ENCODE measurements at regions not wholly inside any gene's neighbourhood (a gene's known extent, or its start where the extent isn't known, plus 50 kb on each side); places are given as distances from the start of the nearest gene placed in this dataset.

DNA sequence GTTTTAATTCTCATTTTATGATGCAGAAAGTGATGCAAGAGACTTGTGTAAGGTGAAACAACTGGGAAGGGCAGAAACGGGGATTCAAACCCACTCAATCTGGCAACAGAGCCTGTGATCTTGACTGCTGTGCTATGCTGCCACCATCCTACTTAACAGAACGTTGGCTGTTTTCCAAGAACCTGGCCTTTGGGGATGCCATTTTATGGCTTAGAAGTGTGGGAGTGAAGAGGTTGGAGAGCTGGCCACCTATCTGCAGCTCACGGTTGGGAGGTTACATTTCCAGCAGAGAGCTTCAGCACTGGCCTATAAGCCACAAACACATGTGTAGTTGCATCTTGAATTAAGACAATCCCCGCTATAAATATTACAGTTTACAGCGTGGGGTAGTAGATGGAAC is 235.3 kb downstream of the PRDM2 start:
- Histone ChIP-seq H3K4me1 (no peaks in the 10 kb centered on the region), H3K36me3 (no peaks in the 10 kb centered on the region), H3K27ac (no peak overlapping the region), H3K9me3 (no peaks in the 10 kb centered on the region), H3K27me3 (no peaks in the 10 kb centered on the region), H3K4me3 (no peak overlapping the region)
- 62% methylated on average over 5 of the region's 5 CpGs; no CpG with 5 or more reads in 1 of the 2 donors for WGBS, 2 donors (ENCODE audit: low coverage in 1 of 2)
- no peak for TF ChIP-seq POLR2A (IDR thresholded peaks at IDR 0.05)
- TF ChIP-seq POLR2AphosphoS5 (IDR thresholded peaks at IDR 0.05): no peak
- TF ChIP-seq EP300 (IDR thresholded peaks at IDR 0.05; ENCODE audit: low read depth): no peak
- TF ChIP-seq, protein P1, sequence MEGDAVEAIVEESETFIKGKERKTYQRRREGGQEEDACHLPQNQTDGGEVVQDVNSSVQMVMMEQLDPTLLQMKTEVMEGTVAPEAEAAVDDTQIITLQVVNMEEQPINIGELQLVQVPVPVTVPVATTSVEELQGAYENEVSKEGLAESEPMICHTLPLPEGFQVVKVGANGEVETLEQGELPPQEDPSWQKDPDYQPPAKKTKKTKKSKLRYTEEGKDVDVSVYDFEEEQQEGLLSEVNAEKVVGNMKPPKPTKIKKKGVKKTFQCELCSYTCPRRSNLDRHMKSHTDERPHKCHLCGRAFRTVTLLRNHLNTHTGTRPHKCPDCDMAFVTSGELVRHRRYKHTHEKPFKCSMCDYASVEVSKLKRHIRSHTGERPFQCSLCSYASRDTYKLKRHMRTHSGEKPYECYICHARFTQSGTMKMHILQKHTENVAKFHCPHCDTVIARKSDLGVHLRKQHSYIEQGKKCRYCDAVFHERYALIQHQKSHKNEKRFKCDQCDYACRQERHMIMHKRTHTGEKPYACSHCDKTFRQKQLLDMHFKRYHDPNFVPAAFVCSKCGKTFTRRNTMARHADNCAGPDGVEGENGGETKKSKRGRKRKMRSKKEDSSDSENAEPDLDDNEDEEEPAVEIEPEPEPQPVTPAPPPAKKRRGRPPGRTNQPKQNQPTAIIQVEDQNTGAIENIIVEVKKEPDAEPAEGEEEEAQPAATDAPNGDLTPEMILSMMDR (IDR thresholded peaks at IDR 0.05): no peak
- no peak for DNase-seq
- intact Hi-C loops (cut with DNase I; ENCODE audit: low total_unique reads) (no loop called here), in situ Hi-C loops (cut with MboI; ENCODE audit: low pct_ligation_motif_present in 1 of 4, low pct_unique_long_range_greater_than_20kb in 1 of 4, low sequenced_read_pairs in 3 of 4) (no loop called here)

DNA sequence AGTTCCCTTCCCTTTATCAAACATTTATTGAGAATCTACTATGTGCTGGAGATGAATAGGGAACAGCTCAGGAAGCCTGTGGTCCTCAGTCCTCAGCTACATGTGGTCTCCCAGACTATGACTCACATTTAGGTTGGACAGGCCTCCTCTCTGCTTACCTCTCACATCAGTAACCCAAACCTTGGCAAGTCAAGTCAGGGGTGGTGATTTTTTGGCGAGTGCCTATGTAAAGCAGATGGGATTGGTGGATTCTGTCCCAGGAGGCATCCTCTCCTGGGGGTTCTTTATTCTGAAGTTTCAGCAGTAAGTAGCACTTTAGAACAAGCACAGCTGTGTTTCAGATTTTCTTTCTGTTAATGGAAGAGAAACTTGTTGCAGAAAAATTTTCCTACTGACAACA is 241.3 kb downstream of the PRDM2 start:
- Histone ChIP-seq H3K27ac (no peak overlapping the region), H3K36me3 (no peaks in the 10 kb centered on the region), H3K27me3 (no peaks in the 10 kb centered on the region), H3K9me3 (peaks cover 7 to 9% of the 10 kb centered on the region in 2 donors), H3K4me1 (no peaks in the 10 kb centered on the region), H3K4me3 (no peak overlapping the region)
- no peak for TF ChIP-seq POLR2AphosphoS5 (IDR thresholded peaks at IDR 0.05)
- TF ChIP-seq, protein P1 (IDR thresholded peaks at IDR 0.05): no peak
- TF ChIP-seq EP300 (IDR thresholded peaks at IDR 0.05; ENCODE audit: low read depth): no peak
- WGBS, 2 donors (ENCODE audit: low coverage in 1 of 2): 88% methylated on average over 1 of the region's 1 CpG; no CpG with 5 or more reads in 1 of the 2 donors
- in situ Hi-C loops (cut with MboI; ENCODE audit: low pct_ligation_motif_present in 1 of 4, low pct_unique_long_range_greater_than_20kb in 1 of 4, low sequenced_read_pairs in 3 of 4): no loop called here
- no peak for DNase-seq
- intact Hi-C loops (cut with DNase I; ENCODE audit: low total_unique reads): no loop called here

DNA sequence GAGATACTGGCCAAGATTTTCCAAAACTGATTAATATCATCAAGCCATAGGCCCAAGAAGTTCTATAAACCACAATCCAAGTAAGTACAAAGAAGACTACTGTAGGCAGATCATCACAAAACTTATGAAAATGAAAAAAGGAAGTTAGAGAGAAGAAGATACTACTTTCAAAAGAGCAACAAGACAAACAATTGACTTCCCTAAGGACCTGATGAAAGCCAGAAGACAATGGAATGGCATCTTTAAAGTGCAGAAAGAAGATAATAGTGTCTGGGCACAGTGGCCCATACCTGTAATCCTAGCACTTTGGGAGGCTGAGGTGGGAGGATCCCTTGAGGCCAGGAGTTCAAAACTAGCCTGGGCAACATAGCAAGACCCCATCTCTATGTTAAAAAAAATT is 243.1 kb downstream of the PRDM2 start:
- no peak for DNase-seq
- intact Hi-C loops (cut with DNase I; ENCODE audit: low total_unique reads): no loop called here

DNA sequence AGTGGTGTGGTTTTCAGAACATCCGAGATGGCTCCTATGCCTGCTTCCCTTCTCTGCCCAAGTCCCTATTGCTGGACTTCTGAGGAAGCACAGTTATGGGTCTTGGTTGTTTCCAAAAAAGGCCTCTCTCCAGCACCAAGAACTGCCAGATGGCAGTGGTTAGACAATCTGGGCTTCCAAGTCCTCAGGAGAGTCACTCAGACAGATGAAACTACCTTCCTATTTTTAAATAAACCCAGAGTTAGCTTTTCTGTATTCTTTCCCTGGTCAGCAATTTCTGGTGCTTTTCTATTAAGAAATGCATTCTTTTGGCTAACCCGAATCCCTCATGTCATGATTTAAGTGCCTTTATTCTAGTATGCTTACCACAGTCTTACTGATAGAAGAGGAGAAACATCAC is 245.9 kb downstream of the PRDM2 start:
- WGBS, 2 donors (ENCODE audit: low coverage in 1 of 2): 82 to 88% methylated on average over 1 to 2 of the region's 2 CpGs
- H3K27ac ChIP-seq: no peak overlapping the region
- H3K27me3 ChIP-seq: no peaks in the 10 kb centered on the region
- in situ Hi-C loops (cut with MboI; ENCODE audit: low pct_ligation_motif_present in 1 of 4, low pct_unique_long_range_greater_than_20kb in 1 of 4, low sequenced_read_pairs in 3 of 4) (no loop called here), intact Hi-C loops (cut with DNase I; ENCODE audit: low total_unique reads) (no loop called here)
- TF ChIP-seq EP300 (IDR thresholded peaks at IDR 0.05; ENCODE audit: low read depth) (no peak), POLR2AphosphoS5 (IDR thresholded peaks at IDR 0.05) (no peak), POLR2A (IDR thresholded peaks at IDR 0.05) (no peak)
- TF ChIP-seq, protein P1 (IDR thresholded peaks at IDR 0.05): no peak
- H3K4me3 ChIP-seq: no peak overlapping the region
- peaks cover 7 to 9% of the 10 kb centered on the region in 2 donors for H3K9me3 ChIP-seq
- no peaks in the 10 kb centered on the region for H3K36me3 ChIP-seq
- DNase-seq: no peak
- H3K4me1 ChIP-seq: no peaks in the 10 kb centered on the region

More for the DNA sequence above, 243.1 kb downstream of the PRDM2 start:
- Histone ChIP-seq H3K36me3 (no peaks in the 10 kb centered on the region), H3K4me1 (no peaks in the 10 kb centered on the region), H3K27me3 (no peaks in the 10 kb centered on the region), H3K27ac (no peak overlapping the region), H3K4me3 (no peak overlapping the region), H3K9me3 (peaks cover 7 to 9% of the 10 kb centered on the region in 2 donors)
- in situ Hi-C loops (cut with MboI; ENCODE audit: low pct_ligation_motif_present in 1 of 4, low pct_unique_long_range_greater_than_20kb in 1 of 4, low sequenced_read_pairs in 3 of 4): no loop called here
- TF ChIP-seq POLR2A (IDR thresholded peaks at IDR 0.05): no peak
- TF ChIP-seq EP300 (IDR thresholded peaks at IDR 0.05; ENCODE audit: low read depth): no peak
- TF ChIP-seq POLR2AphosphoS5 (IDR thresholded peaks at IDR 0.05): no peak
- TF ChIP-seq, protein P1 (IDR thresholded peaks at IDR 0.05): no peak
